Neuronal stem cell (in vitro differentiated cells): ENCODE measurements at regions not wholly inside any gene's neighbourhood (a gene's known extent, or its start where the extent isn't known, plus 50 kb on each side); places are given as distances from the start of the nearest gene placed in this dataset.

Experiments
- DNase-seq: peaks from one replicate; pipeline ENCODE4 v3.0.0-alpha.2; 2013; ENCODE audit warnings: low spot score
- H2AFZ ChIP-seq: one replicate; pipeline ENCODE4 v1.6.1; 2013; ENCODE audit warnings: mild to moderate bottlenecking, low read length, inconsistent platforms
- H2AK5ac ChIP-seq: 2 replicates; pipeline ENCODE4 v1.6.1; 2013; ENCODE audit warnings: low read depth, mild to moderate bottlenecking, inconsistent platforms, low read length, moderate library complexity, mixed read lengths
- H2BK120ac ChIP-seq: 2 replicates; pipeline ENCODE4 v1.6.1; 2013; ENCODE audit warnings: low read depth, mild to moderate bottlenecking, inconsistent platforms, low read length, moderate library complexity, mixed read lengths
- H2BK12ac ChIP-seq: one replicate; pipeline ENCODE4 v1.6.1; 2013; ENCODE audit warnings: low read length, inconsistent platforms
- H2BK15ac ChIP-seq: 2 replicates; pipeline ENCODE4 v1.6.1; 2013; ENCODE audit warnings: mild to moderate bottlenecking, low read length, inconsistent platforms, mixed read lengths
- H2BK5ac ChIP-seq: one replicate; pipeline ENCODE4 v1.6.1; 2013; ENCODE audit warnings: inconsistent platforms, mild to moderate bottlenecking, low read length, moderate library complexity
- H3K14ac ChIP-seq: one replicate; pipeline ENCODE4 v1.6.1; 2013; ENCODE audit warnings: low read length, inconsistent platforms
- H3K18ac ChIP-seq: 2 replicates; pipeline ENCODE4 v1.6.1; 2013; ENCODE audit warnings: low read length, inconsistent platforms
- H3K23ac ChIP-seq: 2 replicates; pipeline ENCODE4 v1.6.1; 2013; ENCODE audit warnings: low read depth, mild to moderate bottlenecking, mixed read lengths, low read length, inconsistent platforms; ENCODE audit not compliant: poor library complexity
- H3K27ac ChIP-seq: replicated peaks from 3 replicates; pipeline ENCODE4 v1.5.1; 2013; ENCODE audit warnings: low read length, inconsistent platforms
- H3K27me3 ChIP-seq, 3 experiments: 2 replicates each; pipeline ENCODE4 v1.6.1; 2013; ENCODE audit warnings: low read length in 3 of 3, mild to moderate bottlenecking in 2 of 3, inconsistent platforms in 1 of 3, low read depth in 1 of 3, mixed read lengths in 1 of 3, moderate library complexity in 1 of 3; ENCODE audit not compliant: control insufficient read depth in 3 of 3, insufficient read depth in 3 of 3
- H3K36me3 ChIP-seq, 2 donors: replicated peaks in 1 of 2; 2 replicates each; pipeline ENCODE4 v1.6.1; 2013; ENCODE audit warnings: low read length in 2 of 2; ENCODE audit not compliant: control insufficient read depth in 2 of 2, insufficient read depth in 2 of 2
- H3K4ac ChIP-seq: 2 replicates; pipeline ENCODE4 v1.6.1; 2013; ENCODE audit warnings: inconsistent platforms, mild to moderate bottlenecking, low read length, moderate library complexity
- H3K4me1 ChIP-seq, 2 donors: 1 replicate in 1 of 2; 2 replicates in 1 of 2; pipeline ENCODE4 v1.6.1; 2013; ENCODE audit warnings: low read length in 2 of 2, low read depth in 1 of 2; ENCODE audit not compliant: control insufficient read depth in 2 of 2, insufficient read depth in 1 of 2
- H3K4me2 ChIP-seq: one replicate; pipeline ENCODE4 v1.6.1; 2013; ENCODE audit warnings: mild to moderate bottlenecking, low read length, inconsistent platforms; ENCODE audit not compliant: insufficient read depth, poor library complexity, severe bottlenecking
- H3K4me3 ChIP-seq, 2 donors: 2 replicates each; pipeline ENCODE4 v1.5.1; 2013; ENCODE audit warnings: low read length in 2 of 2, mild to moderate bottlenecking in 2 of 2, inconsistent platforms in 1 of 2, moderate library complexity in 1 of 2
- H3K79me1 ChIP-seq: one replicate; pipeline ENCODE4 v1.6.1; 2013; ENCODE audit warnings: low read depth, mild to moderate bottlenecking, inconsistent platforms, low read length, moderate library complexity
- H3K9ac ChIP-seq: one replicate; pipeline ENCODE4 v1.6.1; 2013; ENCODE audit warnings: mild to moderate bottlenecking, low read depth, low read length, inconsistent platforms; ENCODE audit not compliant: poor library complexity
- H3K9me3 ChIP-seq, 2 donors: replicated peaks in 1 of 2; 2 replicates each; pipeline versions ENCODE3 to v1.6.1; 2013; ENCODE audit warnings: low read length in 2 of 2, mild to moderate bottlenecking in 2 of 2, inconsistent platforms in 1 of 2, low read depth in 1 of 2, mixed read lengths in 1 of 2, moderate library complexity in 1 of 2; ENCODE audit not compliant: control insufficient read depth in 2 of 2, insufficient read depth in 1 of 2
- H4K8ac ChIP-seq: one replicate; pipeline ENCODE4 v1.6.1; 2013; ENCODE audit warnings: low read depth, mild to moderate bottlenecking, inconsistent platforms, low read length, moderate library complexity
- H4K91ac ChIP-seq: one replicate; pipeline ENCODE4 v1.6.1; 2013; ENCODE audit warnings: low read length, low read depth, mild to moderate bottlenecking, inconsistent platforms; ENCODE audit not compliant: poor library complexity
- WGBS, 2 donors: extraction: QIAGEN DNeasy Blood & Tissue Kit; methylation state at CpG; one replicate each; pipeline ENCODE4 v1.1.7; 2013; ENCODE audit warnings: missing lambda C conversion rate in 2 of 2, mixed read lengths in 1 of 2; ENCODE audit not compliant: insufficient read length in 2 of 2, insufficient replicate concordance in 1 of 2; ENCODE audit errors: extremely low coverage in 2 of 2; 5-methylcytosine and 5-hydroxymethylcytosine counted together

DNA sequence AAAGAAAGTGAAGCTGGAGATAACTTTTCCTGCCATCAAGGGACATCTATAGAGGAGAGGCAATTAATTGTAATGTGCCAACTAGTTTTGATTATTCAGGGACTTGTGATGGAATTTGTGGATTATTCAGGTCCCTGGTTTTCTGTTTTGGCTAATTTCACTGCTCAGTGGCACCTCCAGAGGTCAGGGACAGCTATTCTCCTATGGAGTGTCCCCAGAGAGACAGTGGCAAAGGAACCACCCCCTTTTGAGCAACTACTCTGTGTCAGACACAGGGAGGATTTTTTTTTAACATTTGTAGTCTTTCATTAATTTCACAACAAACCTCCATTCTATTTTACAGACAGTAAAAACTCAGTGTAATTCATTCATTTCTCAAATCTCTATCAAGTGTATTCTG is 206.0 kb upstream of the SPRED2 start:
- H2BK12ac ChIP-seq = no peak overlapping the region
- H3K9me3 ChIP-seq = no peaks in the 10 kb centered on the region
- no peak overlapping the region for H3K4ac ChIP-seq
- no peak overlapping the region for H3K4me2 ChIP-seq
- H3K18ac ChIP-seq = no peak overlapping the region
- DNase-seq = no peak
- no peak overlapping the region for H3K14ac ChIP-seq
- H3K79me1 ChIP-seq = no peaks in the 10 kb centered on the region
- H2BK5ac ChIP-seq = no peak overlapping the region
- H4K8ac ChIP-seq = no peak overlapping the region
- no peak overlapping the region for H3K23ac ChIP-seq
- H4K91ac ChIP-seq = no peak overlapping the region
- no peak overlapping the region for H2BK120ac ChIP-seq
- H2AFZ ChIP-seq = no peak overlapping the region
- H3K4me3 ChIP-seq = no peak overlapping the region
- H2AK5ac ChIP-seq = no peak overlapping the region
- H3K4me1 ChIP-seq = no peaks in the 10 kb centered on the region
- no peak overlapping the region for H3K27ac ChIP-seq
- no peak overlapping the region for H3K9ac ChIP-seq
- no peaks in the 10 kb centered on the region for H3K27me3 ChIP-seq
- H2BK15ac ChIP-seq = no peak overlapping the region
- H3K36me3 ChIP-seq = no peaks in the 10 kb centered on the region

DNA sequence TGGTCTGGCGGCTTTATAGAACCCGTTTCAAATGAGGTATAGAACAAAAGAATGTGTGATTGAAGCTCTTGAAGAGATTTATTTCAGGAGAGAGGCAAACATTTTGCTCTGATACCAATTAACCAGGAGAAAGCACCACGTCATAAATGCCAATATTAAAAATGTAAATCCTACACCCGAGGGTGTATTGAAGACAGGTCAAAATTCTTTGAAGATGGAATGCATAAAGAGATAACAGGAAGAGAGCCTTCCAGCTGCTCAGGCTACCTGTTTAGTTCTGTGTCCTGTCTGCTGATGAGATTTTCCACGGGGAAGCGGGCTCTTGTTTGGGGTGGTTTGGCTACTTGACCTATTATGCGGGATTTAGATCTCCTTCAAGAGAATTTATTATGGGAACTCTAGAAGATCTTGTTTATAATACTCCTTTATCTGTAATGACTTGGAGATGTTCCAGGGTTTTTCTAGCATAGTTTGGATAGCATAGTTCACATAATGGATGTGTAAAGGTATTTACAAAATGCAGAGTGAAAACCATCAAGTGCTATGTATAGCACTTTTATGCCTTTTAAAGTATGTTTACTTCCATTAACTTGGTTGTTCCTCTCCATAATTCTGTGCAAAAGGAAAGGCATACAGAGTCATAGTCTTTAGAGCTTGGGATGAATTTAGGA is 204.5 kb upstream of the SPRED2 start:
- no peak overlapping the region for H3K14ac ChIP-seq
- H4K8ac ChIP-seq = no peak overlapping the region
- H3K27me3 ChIP-seq = no peaks in the 10 kb centered on the region
- H3K4ac ChIP-seq = no peak overlapping the region
- H3K79me1 ChIP-seq = no peaks in the 10 kb centered on the region
- H3K4me3 ChIP-seq = no peak overlapping the region
- no peak overlapping the region for H3K18ac ChIP-seq
- no peak overlapping the region for H2AFZ ChIP-seq
- H4K91ac ChIP-seq = no peak overlapping the region
- no peak overlapping the region for H3K27ac ChIP-seq
- no peaks in the 10 kb centered on the region for H3K36me3 ChIP-seq
- no peaks in the 10 kb centered on the region for H3K9me3 ChIP-seq
- WGBS, 2 donors = no CpG with 5 or more reads among the region's 7 CpGs
- H2BK15ac ChIP-seq = no peak overlapping the region
- H2AK5ac ChIP-seq = no peak overlapping the region
- H2BK5ac ChIP-seq = no peak overlapping the region
- no peak overlapping the region for H3K23ac ChIP-seq
- DNase-seq = no peak
- no peak overlapping the region for H2BK12ac ChIP-seq
- H2BK120ac ChIP-seq = no peak overlapping the region
- no peaks in the 10 kb centered on the region for H3K4me1 ChIP-seq
- no peak overlapping the region for H3K9ac ChIP-seq
- no peak overlapping the region for H3K4me2 ChIP-seq

GRCh38 chr2:65636024-65636423 is 203.6 kb upstream of the SPRED2 start:
- H3K79me1 ChIP-seq = no peaks in the 10 kb centered on the region
- H2BK15ac ChIP-seq = no peak overlapping the region
- no peak overlapping the region for H3K23ac ChIP-seq
- H3K27me3 ChIP-seq = no peaks in the 10 kb centered on the region
- H2BK12ac ChIP-seq = no peak overlapping the region
- H2AK5ac ChIP-seq = no peak overlapping the region
- no peak overlapping the region for H3K14ac ChIP-seq
- no peak overlapping the region for H3K4me2 ChIP-seq
- no peak overlapping the region for H3K4me3 ChIP-seq
- H3K18ac ChIP-seq = no peak overlapping the region
- no peak overlapping the region for H4K8ac ChIP-seq
- no peak for DNase-seq
- H3K4ac ChIP-seq = no peak overlapping the region
- no peak overlapping the region for H4K91ac ChIP-seq
- no peak overlapping the region for H2AFZ ChIP-seq
- no peak overlapping the region for H2BK5ac ChIP-seq
- no peak overlapping the region for H2BK120ac ChIP-seq
- no peak overlapping the region for H3K27ac ChIP-seq
- H3K36me3 ChIP-seq = no peaks in the 10 kb centered on the region
- H3K9ac ChIP-seq = no peak overlapping the region
- WGBS, 2 donors = 100% methylated on average over 1 of the region's 2 CpGs; no CpG with 5 or more reads in 1 of the 2 donors
- no peaks in the 10 kb centered on the region for H3K4me1 ChIP-seq
- H3K9me3 ChIP-seq = no peaks in the 10 kb centered on the region

- no peak overlapping the region for H3K9ac ChIP-seq
- H3K4me2 ChIP-seq = no peak overlapping the region
- H3K4me3 ChIP-seq = no peak overlapping the region
- no peak overlapping the region for H2BK15ac ChIP-seq
- no peaks in the 10 kb centered on the region for H3K79me1 ChIP-seq
- no peaks in the 10 kb centered on the region for H3K36me3 ChIP-seq
- H2AK5ac ChIP-seq = no peak overlapping the region
- no peaks in the 10 kb centered on the region for H3K9me3 ChIP-seq
- no peak overlapping the region for H3K27ac ChIP-seq
- H2BK12ac ChIP-seq = no peak overlapping the region
- no peak overlapping the region for H2BK120ac ChIP-seq
- H2BK5ac ChIP-seq = no peak overlapping the region
- H3K4ac ChIP-seq = no peak overlapping the region
- no peak overlapping the region for H3K18ac ChIP-seq
- H3K14ac ChIP-seq = no peak overlapping the region
- no peak overlapping the region for H4K91ac ChIP-seq
- H2AFZ ChIP-seq = no peak overlapping the region
- no peaks in the 10 kb centered on the region for H3K4me1 ChIP-seq
- no peak overlapping the region for H3K23ac ChIP-seq
- peaks cover 0 to under 1% (median 0%) of the 10 kb centered on the region in 3 experiments for H3K27me3 ChIP-seq
- no CpG with 5 or more reads among the region's 4 CpGs for WGBS, 2 donors
- no peak overlapping the region for H4K8ac ChIP-seq
- DNase-seq = no peak
Measured at GRCh38 chr2:65634304-65634703, 201.9 kb upstream of the SPRED2 start.
